ENCODE measurements at regions not wholly inside any gene's neighbourhood (a gene's known extent, or its start where the extent isn't known, plus 50 kb on each side); places are given as distances from the start of the nearest gene placed in this dataset.

DNA sequence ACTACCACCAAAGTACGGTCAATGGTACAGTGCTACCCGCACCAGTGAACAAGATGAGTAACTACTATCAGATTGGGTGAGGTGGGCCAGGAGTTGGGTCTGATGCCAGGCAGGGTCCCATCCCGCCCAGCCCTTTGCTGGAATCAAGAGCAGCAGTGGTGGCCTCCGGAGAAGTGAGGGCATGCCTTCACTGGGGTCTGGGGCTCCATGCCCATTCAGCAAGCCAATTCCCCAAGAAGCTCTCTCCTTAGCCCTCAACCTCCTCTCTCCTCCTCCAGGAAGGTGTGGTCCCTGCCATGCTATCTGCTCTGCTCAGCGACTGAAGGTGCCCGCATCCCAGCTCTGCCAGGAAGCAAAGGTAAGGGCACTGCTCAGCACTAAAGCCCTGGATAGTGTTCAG lies 62.7 kb upstream of the CPLX2 start:
- no peak for DNase-seq

DNA sequence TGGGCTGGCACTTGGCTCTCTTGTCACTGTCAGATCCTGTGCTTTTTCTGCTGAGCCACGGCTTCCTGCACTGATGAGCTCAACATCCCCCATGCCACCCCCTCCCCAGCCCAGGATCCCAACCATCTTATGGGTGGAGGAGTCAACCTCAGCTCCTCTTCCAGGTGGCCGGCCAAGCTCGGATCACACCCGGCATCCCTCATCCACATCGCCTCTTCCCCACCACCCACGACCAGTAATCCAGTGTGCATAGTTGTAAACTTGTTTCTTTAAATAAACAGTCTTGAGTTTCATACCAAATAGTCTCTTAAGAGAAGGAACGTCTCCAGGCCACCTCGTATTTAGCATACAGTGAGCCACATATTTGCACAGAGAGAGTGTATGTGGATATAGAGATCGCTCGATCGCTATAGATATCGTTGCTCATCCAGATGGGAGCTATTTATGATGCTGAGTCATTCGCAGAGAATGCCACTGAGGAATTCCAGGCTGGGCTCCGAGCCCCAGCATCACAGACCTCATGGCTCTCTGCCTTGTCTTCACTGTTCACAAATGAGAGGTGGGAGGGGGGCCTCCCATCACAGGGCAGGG lies 61.8 kb upstream of the CPLX2 start:
- no peak for DNase-seq

DNA sequence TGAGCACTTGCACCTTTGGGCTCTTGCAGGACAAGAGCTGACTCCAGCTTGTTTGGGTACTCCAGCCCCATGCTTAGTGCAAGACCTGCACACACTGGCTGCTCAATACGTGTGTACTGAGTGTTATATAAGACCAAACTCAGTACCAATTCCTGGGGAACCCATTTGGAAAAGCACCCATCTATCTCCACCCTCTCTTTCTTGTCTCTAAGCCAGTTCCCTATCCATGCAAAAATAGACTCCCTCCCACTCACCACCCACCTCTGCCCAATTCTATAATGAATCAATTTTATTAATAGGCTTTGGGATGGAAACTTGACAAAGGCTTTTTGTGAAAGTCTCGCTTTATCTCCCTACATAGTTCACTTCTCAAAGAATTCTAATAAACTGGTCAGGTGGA lies 60.9 kb upstream of the CPLX2 start:
- DNase-seq: no peak

DNA sequence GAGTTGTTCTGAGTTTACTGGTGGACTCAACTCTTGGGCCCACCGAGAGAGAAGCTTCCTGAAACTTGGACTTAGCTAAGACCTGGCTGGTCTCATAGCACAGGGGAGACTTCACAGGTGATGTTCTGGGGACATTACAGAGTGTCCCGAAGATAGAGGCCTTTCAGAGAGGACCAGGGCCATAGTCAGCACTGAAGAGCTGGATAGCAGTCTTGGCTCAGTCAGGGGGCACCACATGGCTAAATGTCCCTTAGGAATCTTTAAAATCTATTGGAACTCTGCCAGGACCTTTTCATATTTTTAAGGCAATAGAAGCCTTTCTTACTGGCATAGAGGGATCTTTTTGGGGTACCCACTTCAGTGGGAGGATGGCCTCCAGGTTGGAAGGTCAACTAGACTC lies 59.8 kb upstream of the CPLX2 start:
- no peak for DNase-seq

DNA sequence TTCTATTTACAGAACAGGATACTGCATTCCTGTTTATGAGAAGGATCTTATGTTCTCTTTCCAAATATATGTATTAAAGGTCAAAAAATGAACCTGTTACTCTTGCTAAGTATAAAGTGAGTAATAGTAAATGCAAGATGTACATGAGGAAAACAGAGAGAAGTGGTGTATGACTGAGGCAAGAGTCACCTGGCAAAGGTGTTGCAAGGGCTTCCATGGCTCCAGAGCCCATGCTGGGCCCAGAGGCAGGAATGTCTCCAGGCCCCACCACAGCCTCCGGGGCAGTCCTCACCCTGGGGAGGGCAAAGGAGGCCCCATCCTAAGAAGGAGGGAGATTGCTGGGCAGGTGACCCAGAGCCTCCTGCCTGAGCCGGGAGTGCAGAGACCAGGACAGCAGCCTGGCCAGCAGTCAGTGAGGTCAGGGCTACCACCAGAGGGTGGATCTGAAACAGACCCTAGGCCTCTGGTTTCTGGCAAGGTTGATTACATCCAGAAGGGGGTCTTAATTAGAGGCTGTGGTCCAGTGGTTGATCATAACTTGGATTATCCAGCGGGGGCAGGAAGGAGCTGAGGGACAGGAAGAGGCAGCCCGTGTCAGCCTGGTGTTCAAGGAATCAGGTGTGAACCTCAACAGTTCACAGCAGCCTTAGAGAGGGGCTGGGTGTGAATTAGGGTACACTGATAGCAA lies 57.3 kb upstream of the CPLX2 start:
- DNase-seq: no peak

DNA sequence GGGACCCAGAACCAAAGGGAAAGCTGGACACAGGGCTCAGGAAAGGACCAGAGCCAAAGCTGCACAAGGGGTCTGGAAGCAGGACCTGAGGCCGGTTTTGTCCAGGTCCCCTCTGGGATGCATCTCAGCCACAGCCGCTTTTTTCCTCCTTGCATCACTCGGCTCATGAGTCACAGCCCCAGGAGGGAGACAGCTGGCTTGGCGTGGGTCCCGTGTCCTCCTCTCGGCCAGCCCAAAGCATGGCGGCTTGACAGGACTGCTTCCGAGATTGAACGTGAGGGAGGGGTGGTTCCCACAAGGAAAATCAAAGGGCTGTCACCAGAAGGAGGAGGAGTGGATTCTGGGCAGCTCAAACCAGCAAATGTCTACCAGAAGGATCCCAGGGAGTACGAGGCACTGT lies 56.7 kb upstream of the CPLX2 start:
- no peak for DNase-seq

DNA sequence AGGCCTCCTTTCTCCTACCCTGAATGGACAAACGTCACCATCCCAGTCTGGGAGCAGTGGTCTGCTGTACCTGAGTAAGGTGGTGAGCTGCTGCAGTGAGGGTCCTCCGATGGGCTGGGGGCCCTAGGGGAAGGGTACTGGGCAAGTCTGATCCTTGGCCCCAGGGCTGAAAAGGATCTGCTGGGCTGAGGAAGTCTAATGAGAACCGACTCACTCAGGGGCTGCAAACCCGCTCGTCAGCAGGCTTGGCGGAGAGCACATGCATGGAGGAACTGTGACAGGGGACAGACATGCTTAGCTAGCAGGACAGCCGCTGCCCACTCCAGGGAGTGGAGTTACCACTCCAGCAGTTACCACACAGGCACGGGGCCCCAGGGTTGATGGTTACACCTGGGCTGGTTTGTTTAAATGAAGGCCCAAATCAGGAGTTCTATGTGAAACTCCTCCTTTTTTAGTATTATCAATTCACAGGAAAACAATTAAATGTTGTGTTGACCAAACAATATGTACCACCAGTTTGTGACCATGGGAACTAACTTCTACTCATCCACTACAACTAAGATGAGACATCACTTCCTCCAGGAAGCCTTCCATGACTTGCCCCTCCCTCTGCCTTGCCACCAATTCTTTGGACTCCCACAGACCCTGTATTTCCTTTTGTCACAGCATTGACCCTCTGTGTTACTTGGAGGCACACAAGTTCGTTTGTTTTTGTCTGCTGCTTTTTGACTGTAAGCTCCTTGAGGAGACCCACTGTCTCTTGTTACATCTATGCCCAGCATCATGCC lies 56.1 kb upstream of the CPLX2 start:
- DNase-seq: no peak

DNA sequence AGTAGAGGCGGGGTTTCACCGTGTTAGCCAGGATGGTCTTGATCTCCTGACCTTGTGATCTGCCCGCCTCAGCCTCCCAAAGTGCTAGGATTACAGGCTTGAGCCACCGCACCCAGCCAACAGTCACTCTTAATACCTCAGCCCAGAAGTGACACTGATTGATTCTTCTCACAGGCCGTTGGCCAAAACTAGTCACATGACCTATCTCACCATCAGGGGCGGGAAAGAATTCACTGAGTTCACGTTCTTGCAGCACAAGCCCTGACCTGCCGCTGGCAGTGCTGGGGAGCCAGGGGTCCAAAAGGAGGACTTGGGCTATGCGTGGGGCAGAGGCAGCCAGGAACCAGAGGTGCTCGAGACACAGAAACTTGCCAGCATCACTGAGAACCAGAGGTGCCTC lies 55.0 kb upstream of the CPLX2 start:
- no peak for DNase-seq

DNA sequence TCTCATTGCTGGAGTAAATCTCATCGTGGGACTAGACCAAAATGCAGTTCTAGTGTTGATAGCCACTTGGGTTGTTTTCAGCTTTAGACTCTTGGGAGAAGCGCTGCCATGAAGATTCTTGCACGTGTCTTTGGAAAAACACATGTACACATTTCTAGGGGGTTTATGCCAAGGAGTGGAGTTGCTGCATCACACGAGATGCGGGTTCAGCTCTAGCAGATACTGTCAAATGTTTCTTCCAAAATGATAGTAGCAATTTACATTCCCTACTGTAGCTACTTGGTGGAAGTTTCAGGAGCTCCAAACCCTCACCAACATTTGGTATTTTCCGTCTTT lies 52.3 kb upstream of the CPLX2 start:
- DNase-seq: no peak

DNA sequence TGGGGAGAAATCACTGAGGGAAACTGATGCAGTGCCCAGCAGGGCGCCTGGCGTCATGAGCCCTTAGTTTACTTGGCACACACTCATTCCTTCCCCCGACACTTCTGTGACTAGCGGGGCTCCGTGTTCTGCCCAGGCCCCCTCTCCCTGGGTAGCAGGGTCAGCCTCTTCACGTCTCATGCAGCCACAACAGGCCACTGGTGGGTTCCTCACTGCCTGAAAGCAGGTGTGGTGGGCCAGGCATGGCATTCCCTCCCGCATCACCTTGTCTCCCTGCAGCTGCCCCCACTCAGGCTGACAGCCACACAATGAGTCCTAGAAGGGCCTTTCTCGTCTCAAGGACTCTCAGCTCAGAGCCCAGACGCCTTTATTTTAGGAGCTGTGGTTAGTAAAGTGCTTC lies 51.1 kb upstream of the CPLX2 start:
- DNase-seq: no peak

Measured in activated CD4-positive, alpha-beta T cell treated with anti-CD3 and anti-CD28 coated beads, Interleukin-2, amount 50 U/mL, for 48 hours (primary cell).